Stimulated activated naive B cell treated with anti-CD40 and anti-IgM and Interleukin-4, amounts not matched to agents 10 μg/mL and 1 μg/mL and 100 μg/mL, for 72 hours (primary cell): ENCODE measurements at regions not wholly inside any gene's neighbourhood (a gene's known extent, or its start where the extent isn't known, plus 50 kb on each side); places are given as distances from the start of the nearest gene placed in this dataset.

Experiments
- ATAC-seq, 2 donors: fragments of 150-1000 bp; cut with Tn5 transposase; replicated peaks; 2 replicates each; pipeline ENCODE4 v1.10.0; 2021; ENCODE audit warnings: moderate library complexity in 1 of 2
- DNase-seq: peaks from one replicate; pipeline ENCODE4 v3.0.0; 2021
- H3K27ac Mint-ChIP-seq: one replicate; pipeline ENCODE4 v1.8.0; 2022; ENCODE audit warnings: mild to moderate bottlenecking, mixed read lengths
- H3K27me3 Mint-ChIP-seq, 2 donors: one replicate each; pipeline ENCODE4 v1.8.0; 2022; ENCODE audit warnings: mixed read lengths in 2 of 2
- H3K36me3 Mint-ChIP-seq, 2 donors: one replicate each; pipeline ENCODE4 v1.8.0; 2022; ENCODE audit warnings: mixed read lengths in 2 of 2, mild to moderate bottlenecking in 1 of 2
- H3K4me1 Mint-ChIP-seq, 2 donors: one replicate each; pipeline ENCODE4 v1.8.0; 2022; ENCODE audit warnings: mixed read lengths in 2 of 2, mild to moderate bottlenecking in 1 of 2
- H3K4me3 Mint-ChIP-seq, 2 donors: one replicate each; pipeline ENCODE4 v1.8.0; 2022; ENCODE audit warnings: mild to moderate bottlenecking in 2 of 2, mixed read lengths in 2 of 2, moderate library complexity in 1 of 2
- H3K9me3 Mint-ChIP-seq, 2 donors: one replicate each; pipeline ENCODE4 v1.8.0; 2022; ENCODE audit warnings: mixed read lengths in 2 of 2, mild to moderate bottlenecking in 1 of 2

- Mint-ChIP-seq H3K27ac (no peak overlapping the region), H3K9me3 (no peaks in the 10 kb centered on the region), H3K4me3 (no peak overlapping the region), H3K27me3 (no peaks in the 10 kb centered on the region), H3K36me3 (no peaks in the 10 kb centered on the region), H3K4me1 (no peaks in the 10 kb centered on the region)
- DNase-seq (no peak), ATAC-seq (no peak)
These were observed 439.5 kb downstream of the MEIS1 start for GRCh38 chr2:66874411-66874810.

GRCh38 chr2:66875941-66876462, 441.1 kb downstream of the MEIS1 start:
- no peak for ATAC-seq
- H3K9me3 Mint-ChIP-seq = peaks cover 0 to 3% of the 10 kb centered on the region in 2 donors
- H3K4me3 Mint-ChIP-seq = no peak overlapping the region
- H3K36me3 Mint-ChIP-seq = no peaks in the 10 kb centered on the region
- DNase-seq = no peak
- no peak overlapping the region for H3K27ac Mint-ChIP-seq
- no peaks in the 10 kb centered on the region for H3K4me1 Mint-ChIP-seq
- no peaks in the 10 kb centered on the region for H3K27me3 Mint-ChIP-seq

- H3K9me3 Mint-ChIP-seq = peaks cover 3 to 5% of the 10 kb centered on the region in 2 donors
- no peaks in the 10 kb centered on the region for H3K36me3 Mint-ChIP-seq
- ATAC-seq = no peak
- H3K27ac Mint-ChIP-seq = no peak overlapping the region
- no peaks in the 10 kb centered on the region for H3K4me1 Mint-ChIP-seq
- H3K4me3 Mint-ChIP-seq = no peak overlapping the region
- peaks cover 3 to 6% of the 10 kb centered on the region in 2 donors for H3K27me3 Mint-ChIP-seq
- DNase-seq = no peak
These were observed 451.0 kb downstream of the MEIS1 start for GRCh38 chr2:66885775-66886383.

- Mint-ChIP-seq H3K4me1 (no peaks in the 10 kb centered on the region), H3K27ac (no peak overlapping the region), H3K4me3 (no peak overlapping the region), H3K27me3 (peaks cover 3 to 6% of the 10 kb centered on the region in 2 donors), H3K9me3 (peaks cover 1 to 5% of the 10 kb centered on the region in 2 donors), H3K36me3 (no peaks in the 10 kb centered on the region)
- no peak for DNase-seq
- no peak for ATAC-seq
These were observed 453.3 kb downstream of the MEIS1 start for GRCh38 chr2:66888246-66888645.

- Mint-ChIP-seq H3K4me3 (no peak overlapping the region), H3K27me3 (peaks cover 3 to 6% of the 10 kb centered on the region in 2 donors), H3K4me1 (no peaks in the 10 kb centered on the region), H3K36me3 (no peaks in the 10 kb centered on the region), H3K9me3 (peaks cover 1 to 5% of the 10 kb centered on the region in 2 donors), H3K27ac (no peak overlapping the region)
- DNase-seq (no peak), ATAC-seq (no peak)
These were observed 454.1 kb downstream of the MEIS1 start for GRCh38 chr2:66888791-66889631.

GRCh38 chr2:66889632-66889882, 454.6 kb downstream of the MEIS1 start:
- Mint-ChIP-seq H3K36me3 (no peaks in the 10 kb centered on the region), H3K27me3 (peaks cover 3 to 6% of the 10 kb centered on the region in 2 donors), H3K9me3 (peaks cover 3 to 5% of the 10 kb centered on the region in 2 donors), H3K4me1 (no peaks in the 10 kb centered on the region), H3K4me3 (no peak overlapping the region), H3K27ac (no peak overlapping the region)
- ATAC-seq (no peak), DNase-seq (no peak)

- no peak for ATAC-seq
These were observed 455.3 kb downstream of the MEIS1 start for GRCh38 chr2:66890166-66890742.

GRCh38 chr2:66895206-66895605, 460.3 kb downstream of the MEIS1 start:
- no peaks in the 10 kb centered on the region for H3K4me1 Mint-ChIP-seq
- no peak overlapping the region for H3K4me3 Mint-ChIP-seq
- DNase-seq = no peak
- ATAC-seq = no peak
- no peak overlapping the region for H3K27ac Mint-ChIP-seq
- H3K36me3 Mint-ChIP-seq = no peaks in the 10 kb centered on the region
- no peaks in the 10 kb centered on the region for H3K27me3 Mint-ChIP-seq
- peaks cover 0 to 1% of the 10 kb centered on the region in 2 donors for H3K9me3 Mint-ChIP-seq

More at GRCh38 chr2:66890166-66890742, 455.3 kb downstream of the MEIS1 start:
- Mint-ChIP-seq H3K9me3 (peaks cover 1 to 2% of the 10 kb centered on the region in 2 donors), H3K36me3 (no peaks in the 10 kb centered on the region), H3K27ac (no peak overlapping the region), H3K27me3 (peaks cover under 1 to 6% of the 10 kb centered on the region in 2 donors), H3K4me1 (no peaks in the 10 kb centered on the region), H3K4me3 (no peak overlapping the region)
- no peak for DNase-seq

GRCh38 chr2:66896131-66896530, 461.2 kb downstream of the MEIS1 start:
- no peak for DNase-seq

GRCh38 chr2:66897181-66897580, 462.3 kb downstream of the MEIS1 start:
- Mint-ChIP-seq H3K36me3 (no peaks in the 10 kb centered on the region), H3K9me3 (peaks cover 0 to 1% of the 10 kb centered on the region in 2 donors), H3K27me3 (no peaks in the 10 kb centered on the region), H3K4me3 (no peak overlapping the region), H3K4me1 (no peaks in the 10 kb centered on the region), H3K27ac (no peak overlapping the region)
- no peak for DNase-seq
- ATAC-seq = no peak

More at GRCh38 chr2:66896131-66896530, 461.2 kb downstream of the MEIS1 start:
- H3K36me3 Mint-ChIP-seq = no peaks in the 10 kb centered on the region
- no peaks in the 10 kb centered on the region for H3K4me1 Mint-ChIP-seq
- no peak for ATAC-seq
- H3K9me3 Mint-ChIP-seq = peaks cover 0 to 1% of the 10 kb centered on the region in 2 donors
- H3K27ac Mint-ChIP-seq = no peak overlapping the region
- H3K4me3 Mint-ChIP-seq = no peak overlapping the region
- no peaks in the 10 kb centered on the region for H3K27me3 Mint-ChIP-seq

- Mint-ChIP-seq H3K4me3 (no peak overlapping the region), H3K4me1 (no peaks in the 10 kb centered on the region), H3K36me3 (no peaks in the 10 kb centered on the region), H3K9me3 (peaks cover 0 to 1% of the 10 kb centered on the region in 2 donors), H3K27me3 (no peaks in the 10 kb centered on the region), H3K27ac (no peak overlapping the region)
- DNase-seq (no peak), ATAC-seq (no peak)
These were observed 462.8 kb downstream of the MEIS1 start for GRCh38 chr2:66897691-66898150.

- H3K9me3 Mint-ChIP-seq = peaks cover 0 to 1% of the 10 kb centered on the region in 2 donors
- no peak for ATAC-seq
- H3K27me3 Mint-ChIP-seq = no peaks in the 10 kb centered on the region
- no peak for DNase-seq
- no peaks in the 10 kb centered on the region for H3K36me3 Mint-ChIP-seq
- no peak overlapping the region for H3K27ac Mint-ChIP-seq
- no peak overlapping the region for H3K4me3 Mint-ChIP-seq
- H3K4me1 Mint-ChIP-seq = no peaks in the 10 kb centered on the region
These were observed 464.2 kb downstream of the MEIS1 start for GRCh38 chr2:66899109-66899508.

- H3K27ac Mint-ChIP-seq = no peak overlapping the region
- H3K4me1 Mint-ChIP-seq = no peaks in the 10 kb centered on the region
- DNase-seq (no peak), ATAC-seq (no peak)
- no peaks in the 10 kb centered on the region for H3K27me3 Mint-ChIP-seq
- no peaks in the 10 kb centered on the region for H3K9me3 Mint-ChIP-seq
- no peaks in the 10 kb centered on the region for H3K36me3 Mint-ChIP-seq
- no peak overlapping the region for H3K4me3 Mint-ChIP-seq
These were observed 464.7 kb downstream of the MEIS1 start for GRCh38 chr2:66899648-66900047.

GRCh38 chr2:66901344-66901743, 466.4 kb downstream of the MEIS1 start:
- Mint-ChIP-seq H3K27me3 (no peaks in the 10 kb centered on the region), H3K36me3 (no peaks in the 10 kb centered on the region), H3K4me1 (no peaks in the 10 kb centered on the region), H3K4me3 (no peak overlapping the region), H3K27ac (no peak overlapping the region), H3K9me3 (no peaks in the 10 kb centered on the region)
- DNase-seq (no peak), ATAC-seq (no peak)

GRCh38 chr2:66903183-66903582, 468.3 kb downstream of the MEIS1 start:
- Mint-ChIP-seq H3K36me3 (no peaks in the 10 kb centered on the region), H3K4me3 (no peak overlapping the region), H3K27ac (no peak overlapping the region), H3K9me3 (no peaks in the 10 kb centered on the region), H3K27me3 (no peaks in the 10 kb centered on the region), H3K4me1 (no peaks in the 10 kb centered on the region)
- ATAC-seq = no peak
- no peak for DNase-seq
